GM19043 (cell line): ENCODE measurements at regions not wholly inside any gene's neighbourhood (a gene's known extent, or its start where the extent isn't known, plus 50 kb on each side); places are given as distances from the start of the nearest gene placed in this dataset.
"Not testable (repeated sequence)": the region's sequence is repeated elsewhere in the genome, so short reads cannot be mapped to it uniquely, and the experiment has no call there.

Source experiments
- ATAC-seq: cut with Tn5 transposase; IDR thresholded peaks from one replicate; pipeline ENCODE4 v1.9.1; 2021; ENCODE audit warnings: low read depth; ENCODE audit not compliant: unreplicated experiment

DNA sequence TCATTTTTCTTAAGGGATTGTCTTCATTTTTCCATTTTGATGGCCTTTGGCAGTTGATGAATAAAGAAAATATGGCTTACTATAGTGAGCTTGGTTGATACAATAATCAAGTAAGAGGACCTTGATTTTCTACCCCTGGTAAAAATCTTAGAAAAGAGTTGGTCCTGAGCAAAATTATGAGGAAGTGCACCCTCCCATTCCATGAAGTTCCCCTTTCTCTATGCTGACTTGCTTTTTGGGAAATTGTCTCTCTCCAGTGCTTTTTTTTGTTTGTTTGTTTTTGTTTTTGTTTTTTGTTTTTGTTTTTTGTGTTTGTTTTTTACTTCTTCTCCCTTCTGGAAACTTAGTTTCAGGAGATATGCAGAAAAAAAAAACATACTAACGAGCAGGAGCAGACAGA lies 449.2 kb upstream of the ACTBL2 start:
- no peak for ATAC-seq

DNA sequence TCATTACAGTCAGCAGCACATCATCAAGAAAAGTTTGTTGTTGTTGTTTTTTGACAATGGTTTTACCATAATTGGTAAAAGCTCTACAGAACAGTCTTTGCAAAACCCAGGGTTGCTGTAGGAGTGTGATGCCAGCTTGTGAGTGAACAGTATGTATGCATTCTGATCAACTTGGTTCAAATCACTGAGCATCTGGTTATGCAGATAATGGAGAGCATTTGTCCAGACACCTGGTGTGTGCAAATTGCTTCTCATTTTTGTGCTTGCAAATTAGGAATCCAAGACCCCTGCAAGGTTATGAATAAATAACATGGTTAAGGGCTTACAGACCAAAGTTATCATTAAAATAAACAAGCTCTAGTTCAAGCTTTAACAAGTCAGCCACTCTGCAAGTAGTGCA lies 448.7 kb upstream of the ACTBL2 start:
- no peak for ATAC-seq

DNA sequence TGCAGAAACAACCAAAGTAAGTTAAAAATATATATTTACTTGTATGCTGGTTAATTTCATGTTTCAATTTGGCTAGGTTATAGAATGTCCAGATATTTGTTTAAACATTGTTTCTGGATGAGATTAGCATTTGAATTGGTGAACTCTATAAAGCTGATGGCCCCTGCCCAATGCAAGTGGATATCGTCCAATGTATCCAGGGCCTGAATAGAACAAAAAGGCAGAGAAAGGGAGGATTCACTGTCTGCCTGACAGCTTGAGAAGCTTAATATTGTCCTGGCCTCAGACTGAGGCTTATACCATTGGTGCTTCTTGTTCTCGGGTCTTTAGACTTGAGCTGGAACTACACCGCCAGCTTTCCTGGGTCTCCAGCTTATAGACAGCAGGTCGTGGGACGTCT lies 446.7 kb upstream of the ACTBL2 start:
- no peak for ATAC-seq

DNA sequence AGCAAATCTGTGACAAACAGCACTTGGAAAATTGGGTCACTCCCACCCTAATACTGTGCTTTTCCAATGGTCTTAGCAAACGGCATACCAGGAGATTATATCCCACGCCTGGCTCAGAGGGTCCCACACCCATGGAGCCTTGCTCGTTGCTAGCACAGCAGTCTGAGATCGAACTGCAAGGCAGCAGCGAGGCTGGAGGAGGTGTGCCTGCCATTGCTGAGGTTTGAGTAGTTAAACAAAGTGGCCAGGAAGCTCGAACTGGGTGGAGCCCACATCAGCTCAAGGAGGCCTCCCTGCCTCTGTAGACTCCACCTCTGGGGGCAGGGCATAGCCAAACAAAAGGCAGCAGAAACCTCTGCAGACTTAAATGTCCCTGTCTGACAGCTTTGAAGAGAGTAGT lies 440.5 kb upstream of the ACTBL2 start:
- not testable (repeated sequence) for ATAC-seq

DNA sequence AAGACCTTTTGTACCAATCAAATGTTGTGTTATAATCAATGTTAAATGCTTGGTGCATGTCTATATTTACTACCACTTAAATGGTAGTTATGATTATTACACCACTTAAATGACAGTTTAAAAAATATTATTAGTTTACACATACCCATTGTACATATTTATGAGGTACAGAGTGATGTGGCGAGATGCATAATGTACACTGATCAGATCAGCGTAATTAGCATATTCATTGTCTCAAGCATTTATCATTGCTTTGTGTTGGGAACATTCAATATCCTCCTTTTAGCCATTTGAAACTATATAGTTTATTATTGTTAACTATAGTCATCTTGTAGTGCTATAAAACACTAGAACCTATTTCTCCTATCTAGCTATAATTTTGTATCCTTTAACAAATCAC lies 434.4 kb upstream of the ACTBL2 start:
- ATAC-seq = no peak

DNA sequence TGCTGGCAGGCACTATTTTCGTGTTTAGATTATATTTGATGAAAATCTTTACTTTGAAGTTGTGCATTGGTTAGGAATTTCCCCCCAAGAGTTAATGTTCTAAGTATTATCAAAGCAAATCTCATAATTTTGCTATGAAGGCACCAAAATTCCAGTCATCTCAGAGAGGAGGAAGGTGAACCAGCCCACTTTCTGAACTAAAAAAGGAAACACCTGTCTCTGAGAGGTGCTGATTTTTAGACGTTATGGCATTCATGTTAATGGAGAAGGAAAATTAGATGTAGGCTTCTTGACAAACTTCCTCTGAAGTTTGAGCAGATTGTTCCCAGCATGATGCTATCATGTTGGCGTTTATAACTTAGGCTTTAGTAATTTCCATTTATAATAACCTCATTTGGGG lies 432.9 kb upstream of the ACTBL2 start:
- no peak for ATAC-seq

DNA sequence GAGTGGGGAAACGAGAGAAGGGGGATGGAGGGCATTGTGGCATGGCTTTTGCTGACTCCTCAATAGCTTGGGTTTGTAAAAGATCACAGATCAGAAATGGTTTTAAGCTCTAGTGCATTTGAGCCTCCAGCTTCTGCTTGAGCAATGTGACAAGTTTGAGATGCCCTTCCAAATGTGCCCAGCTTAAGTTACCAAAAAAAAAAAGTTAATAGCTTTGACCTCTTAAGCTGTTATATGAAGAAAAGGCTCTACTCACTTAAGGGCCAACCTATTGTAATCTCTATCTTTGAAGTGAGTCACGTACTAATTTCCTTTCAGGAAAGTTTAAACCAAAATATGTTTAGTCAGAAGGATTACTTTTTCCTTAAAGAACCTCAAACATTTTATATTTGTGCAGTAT lies 428.8 kb upstream of the ACTBL2 start:
- no peak for ATAC-seq

DNA sequence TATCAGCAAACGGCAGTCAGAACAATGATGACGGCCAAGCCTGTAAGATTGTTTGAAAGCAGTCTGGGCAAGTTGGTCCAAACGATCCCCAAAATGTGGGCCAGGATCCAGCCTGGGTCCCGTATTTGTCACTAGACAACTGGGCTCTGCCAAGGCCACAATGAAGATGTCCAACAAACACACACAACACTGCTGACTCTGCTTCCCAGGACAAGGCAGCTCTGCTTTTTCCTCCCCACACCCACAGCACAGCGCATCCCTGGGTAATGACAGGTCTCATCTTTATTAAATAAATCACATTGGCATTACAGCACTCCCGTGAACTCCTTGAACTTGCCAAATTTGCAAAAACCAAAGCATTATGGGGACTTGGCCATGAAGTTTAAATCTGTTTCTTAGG lies 424.1 kb upstream of the ACTBL2 start:
- ATAC-seq = no peak

DNA sequence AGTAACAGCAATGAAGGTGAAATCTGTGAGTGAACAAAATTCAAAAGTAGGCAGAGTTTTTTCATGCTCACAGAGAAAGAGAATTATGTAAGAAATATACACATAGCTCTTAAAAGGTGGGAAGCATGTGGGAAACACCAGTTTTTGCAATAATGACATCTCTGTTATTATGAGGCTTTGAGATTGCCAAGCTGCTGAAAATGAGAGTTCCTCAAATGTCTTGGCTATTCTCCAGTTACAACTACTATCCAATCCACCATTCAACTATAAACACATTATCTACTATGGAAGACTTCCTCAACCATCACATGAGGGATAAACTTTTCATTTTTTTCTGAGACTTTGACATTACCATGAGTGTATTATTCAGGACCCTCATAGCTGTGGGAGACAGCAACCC lies 420.8 kb upstream of the ACTBL2 start:
- ATAC-seq = no peak

DNA sequence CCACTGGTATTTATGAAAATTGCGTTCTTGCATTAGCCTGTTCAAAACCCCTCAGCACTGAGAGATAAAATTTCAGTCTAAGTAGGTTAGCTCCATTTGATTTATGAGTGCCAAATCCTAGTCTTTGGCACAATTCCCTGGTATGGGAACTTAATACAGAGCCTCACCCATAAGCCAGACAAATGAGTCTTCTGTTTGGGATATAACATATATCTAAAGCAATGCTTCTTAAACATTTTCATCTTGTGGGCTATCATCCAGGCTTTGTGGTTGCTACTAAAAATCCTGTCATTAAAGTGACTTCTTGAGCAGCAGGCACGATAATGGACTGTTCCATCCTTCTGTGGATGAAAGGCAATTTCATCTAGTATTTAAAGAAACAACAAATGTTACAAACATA lies 419.5 kb upstream of the ACTBL2 start:
- no peak for ATAC-seq

DNA sequence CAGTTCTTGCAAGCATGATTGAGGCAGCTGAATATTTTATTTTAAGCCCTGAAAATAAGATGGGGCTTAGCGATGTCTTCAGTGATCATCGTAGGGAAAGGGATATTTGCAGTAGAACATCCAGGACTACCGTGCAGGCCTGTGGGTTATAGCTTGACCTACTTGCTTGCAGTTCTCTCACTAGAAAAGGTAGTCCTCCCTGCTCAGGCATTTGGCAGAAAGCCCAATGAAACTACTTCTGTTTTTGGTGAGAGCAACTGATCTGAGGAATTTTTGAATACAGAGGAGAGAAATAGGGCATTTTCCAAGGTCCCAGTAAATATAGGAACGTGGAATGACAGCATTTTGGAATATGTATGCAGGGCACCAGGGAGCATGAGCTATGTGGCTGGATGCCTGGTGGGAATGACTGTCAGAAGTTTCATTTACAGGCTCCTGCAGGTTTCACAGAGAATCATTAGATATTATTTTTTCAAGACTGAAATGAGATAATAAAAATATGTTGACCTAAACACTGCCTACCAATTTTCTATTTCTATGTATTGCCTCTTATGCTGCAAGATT lies 417.9 kb upstream of the ACTBL2 start:
- no peak for ATAC-seq

DNA sequence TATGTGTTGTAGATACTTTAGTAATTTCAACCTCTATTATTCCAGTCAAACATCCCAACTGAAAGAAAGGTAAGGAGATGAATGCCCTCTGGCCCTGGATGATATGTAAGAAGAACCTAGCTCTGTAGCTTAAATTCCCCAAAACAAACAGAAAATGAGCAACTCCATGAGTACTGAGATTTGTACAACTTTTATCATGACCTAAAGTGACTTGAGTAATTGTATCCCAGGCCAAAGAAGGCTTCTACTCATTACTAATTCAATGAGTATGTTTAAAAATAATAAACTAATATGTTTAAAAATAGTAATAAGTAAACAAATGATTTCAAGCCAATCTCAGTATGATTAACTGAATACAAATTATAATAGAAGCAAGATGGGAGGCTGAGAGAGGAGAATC lies 414.0 kb upstream of the ACTBL2 start:
- no peak for ATAC-seq

DNA sequence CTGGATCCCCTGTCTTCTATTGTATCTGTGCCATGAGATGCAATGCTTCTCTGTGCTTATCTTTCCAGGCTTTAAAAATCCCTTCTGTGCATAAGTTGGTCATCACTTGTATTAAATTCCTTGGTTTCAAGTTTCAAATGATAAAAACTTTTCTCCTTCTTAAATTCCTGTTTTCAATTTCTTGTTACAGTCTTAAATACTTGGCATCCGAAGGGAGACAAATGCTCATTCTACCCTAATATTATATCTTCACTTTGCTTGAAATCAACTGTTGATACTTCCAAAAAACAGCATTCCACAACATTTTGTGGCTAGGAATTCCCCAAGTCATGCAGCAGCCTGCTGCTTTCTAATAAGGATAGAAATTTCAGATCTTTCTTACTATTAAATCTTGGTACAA lies 413.2 kb upstream of the ACTBL2 start:
- ATAC-seq = no peak

DNA sequence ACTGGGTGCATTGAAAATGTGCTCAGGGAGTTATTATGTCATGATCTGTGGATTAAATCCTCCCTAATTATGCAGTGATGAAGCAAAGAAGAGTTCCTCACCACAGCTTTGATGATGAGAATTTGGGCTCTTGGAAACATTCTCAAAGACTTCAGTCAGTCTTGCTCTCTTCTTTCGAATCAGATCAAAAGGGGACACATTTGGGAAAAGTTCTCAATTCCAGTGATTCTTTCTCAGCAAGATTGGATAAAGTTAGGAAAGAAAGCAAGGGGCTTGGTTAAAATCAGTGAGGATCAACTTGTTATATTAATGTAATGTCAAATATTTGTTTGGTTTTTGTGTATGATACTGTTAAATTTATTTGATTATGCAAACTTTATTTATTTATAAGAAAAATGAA lies 411.3 kb upstream of the ACTBL2 start:
- no peak for ATAC-seq

DNA sequence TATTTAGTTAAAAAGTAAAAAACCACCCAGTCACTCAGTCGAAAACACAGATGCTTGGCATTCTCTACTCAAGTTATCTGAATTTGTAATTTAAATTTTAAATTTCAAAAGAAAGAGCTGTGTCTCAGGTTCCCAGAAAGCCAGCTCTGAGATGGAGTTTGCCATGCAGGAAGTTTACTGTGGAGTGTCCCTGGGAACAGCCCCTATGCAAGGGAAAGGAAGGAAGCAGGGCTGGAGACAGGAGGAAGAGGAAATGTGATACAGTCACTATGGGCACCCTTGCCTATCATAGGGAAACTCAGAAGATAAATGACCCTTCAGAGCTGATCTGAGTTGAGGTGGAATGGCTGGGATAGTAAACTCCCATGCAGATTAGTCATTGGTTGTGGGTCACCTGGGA lies 408.8 kb upstream of the ACTBL2 start:
- ATAC-seq = no peak

DNA sequence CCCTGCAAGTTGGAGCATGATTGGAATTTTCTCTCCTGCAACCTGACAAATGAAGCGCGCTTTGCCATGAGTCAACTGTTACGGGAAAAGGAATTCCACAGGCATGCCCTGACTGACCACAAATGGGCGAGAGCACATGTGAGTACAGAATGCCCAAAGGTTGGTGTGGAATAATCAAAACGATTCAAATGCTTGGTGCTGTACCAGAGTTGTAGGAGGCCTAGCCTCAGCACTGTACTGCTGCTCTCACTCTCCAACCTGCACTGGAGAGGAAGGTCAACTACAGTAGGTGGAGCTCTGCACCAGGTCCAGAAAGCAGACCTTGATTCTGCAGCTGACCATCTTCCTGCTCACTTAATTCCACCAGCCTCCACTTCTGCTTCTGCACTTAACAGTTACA lies 406.9 kb upstream of the ACTBL2 start:
- no peak for ATAC-seq

DNA sequence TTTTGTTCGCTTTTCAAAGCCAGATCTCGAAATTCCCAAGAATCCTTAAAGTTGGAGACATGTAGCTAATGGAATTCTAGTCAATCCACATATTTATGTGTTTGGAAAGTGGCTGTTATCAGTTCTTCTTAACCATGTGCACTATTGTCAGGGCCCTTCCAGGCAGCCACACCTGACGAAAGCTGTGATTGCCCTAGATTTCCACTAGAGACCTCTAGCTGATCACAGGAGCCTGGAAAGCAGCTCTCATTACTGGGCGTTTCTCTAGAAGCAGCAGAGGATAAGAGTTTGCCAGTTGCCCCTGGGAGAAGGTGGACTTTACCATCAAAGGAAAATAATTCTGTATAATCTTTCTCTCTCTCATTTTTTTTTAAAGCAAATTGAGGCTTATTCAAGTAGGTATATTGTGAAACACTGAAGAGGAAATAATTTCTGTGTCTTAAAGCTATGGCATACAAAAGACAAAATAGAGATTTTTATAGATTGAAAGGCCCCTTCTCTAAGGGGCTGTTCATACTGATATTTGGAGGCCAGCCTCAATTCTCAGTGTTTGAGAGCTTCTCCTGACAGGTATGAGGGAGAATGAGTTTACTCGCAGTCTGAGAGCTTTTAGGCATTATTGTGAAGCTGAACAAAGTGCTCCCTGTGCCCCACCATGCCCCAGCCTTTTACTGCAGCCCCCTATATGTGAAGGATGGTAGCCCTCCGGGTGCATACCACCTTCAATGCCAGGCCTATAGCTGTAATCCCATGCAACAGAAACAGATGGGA lies 405.4 kb upstream of the ACTBL2 start:
- no peak for ATAC-seq

DNA sequence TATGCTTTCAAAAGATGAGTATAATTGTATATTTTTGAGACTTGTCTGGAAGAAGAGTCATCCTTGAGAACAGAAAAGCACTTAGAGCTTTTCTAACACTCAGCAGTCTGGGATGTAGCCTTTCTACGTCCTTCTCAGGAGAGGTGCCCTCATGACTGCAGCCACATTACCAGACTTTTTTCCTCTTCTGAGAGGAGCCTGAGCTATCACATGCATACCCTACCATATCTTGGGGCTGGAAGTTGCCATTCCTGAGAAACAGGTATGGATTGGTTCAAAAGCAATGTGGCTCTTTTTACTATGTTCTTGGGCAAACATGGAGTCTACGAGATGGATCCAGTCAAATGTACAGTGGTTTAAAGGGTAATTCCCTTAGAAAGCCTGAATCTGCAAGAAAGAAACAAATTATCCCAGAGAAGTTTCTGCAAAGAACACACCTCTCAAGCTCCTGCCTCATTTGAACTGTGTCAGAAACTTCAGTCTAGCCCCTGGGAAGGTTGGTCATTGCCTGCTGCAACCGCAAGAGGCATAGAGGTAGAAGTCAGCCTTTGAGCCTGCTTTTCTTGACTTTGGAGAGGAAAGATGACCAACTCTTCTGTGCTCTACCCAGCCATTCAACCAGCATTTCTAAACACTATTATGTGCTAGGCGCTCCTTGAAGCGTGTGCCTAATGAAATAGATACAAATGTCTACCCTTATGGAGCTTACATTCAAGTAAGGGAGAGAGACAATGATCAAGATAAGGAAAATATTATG lies 401.9 kb upstream of the ACTBL2 start:
- ATAC-seq = no peak

DNA sequence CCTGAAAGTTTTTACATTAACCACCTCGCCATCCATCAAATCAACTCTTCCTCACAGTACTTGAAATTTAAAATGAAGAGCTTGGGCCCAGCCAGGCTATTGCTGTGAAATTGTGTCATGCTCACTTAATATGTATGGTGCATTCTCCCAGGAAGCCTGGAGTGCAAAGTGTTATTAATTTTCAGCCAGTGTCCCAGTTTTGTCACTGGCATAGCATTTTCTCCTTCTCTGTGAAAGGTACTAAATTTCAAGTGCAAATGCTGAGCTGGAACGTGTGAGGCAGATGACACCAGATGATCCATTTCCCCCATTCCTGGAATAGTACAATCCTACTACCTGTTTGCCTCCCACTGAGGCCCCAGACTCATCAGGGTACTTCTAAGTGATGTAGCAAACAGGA lies 397.6 kb upstream of the ACTBL2 start:
- ATAC-seq = no peak

DNA sequence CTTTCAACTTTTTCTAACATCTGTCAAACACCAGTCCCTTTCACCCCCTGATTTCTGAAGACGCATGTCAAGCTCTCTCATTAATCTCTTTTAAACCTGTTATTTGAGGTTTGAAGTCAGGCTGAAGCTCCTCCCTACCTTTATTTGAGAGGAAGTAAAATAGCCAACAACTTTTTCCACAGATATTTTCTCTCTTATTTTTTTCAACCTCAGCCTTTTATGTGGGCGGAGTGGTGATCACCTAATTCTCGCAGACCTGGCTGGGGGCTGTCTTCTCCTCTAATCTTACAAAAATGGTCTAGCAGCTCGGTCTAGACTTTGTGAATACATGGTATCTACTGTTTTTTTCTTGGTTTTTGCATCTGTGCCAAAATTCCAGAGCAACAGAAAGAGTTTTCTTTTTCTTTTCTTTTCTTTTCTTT lies 395.7 kb upstream of the ACTBL2 start:
- ATAC-seq = no peak

DNA sequence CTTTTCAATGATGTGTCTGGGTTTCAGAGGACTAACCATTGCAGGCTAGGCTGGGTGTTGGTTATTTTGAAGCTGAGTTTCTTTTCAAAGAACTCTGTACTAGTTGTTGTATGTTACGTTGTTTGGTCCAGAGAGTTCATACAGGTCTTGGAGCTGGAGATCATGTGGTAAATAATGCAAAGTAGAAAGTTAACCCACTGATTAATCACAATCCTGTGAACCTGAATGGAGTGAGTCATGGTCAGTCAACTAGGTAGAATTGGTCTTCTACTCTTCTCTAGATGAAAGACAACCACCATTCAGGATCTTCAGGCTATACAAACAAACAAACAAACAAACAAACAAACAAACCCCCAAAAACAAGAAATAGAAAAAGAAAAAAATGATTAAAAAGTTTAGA lies 388.9 kb upstream of the ACTBL2 start:
- ATAC-seq = no peak

DNA sequence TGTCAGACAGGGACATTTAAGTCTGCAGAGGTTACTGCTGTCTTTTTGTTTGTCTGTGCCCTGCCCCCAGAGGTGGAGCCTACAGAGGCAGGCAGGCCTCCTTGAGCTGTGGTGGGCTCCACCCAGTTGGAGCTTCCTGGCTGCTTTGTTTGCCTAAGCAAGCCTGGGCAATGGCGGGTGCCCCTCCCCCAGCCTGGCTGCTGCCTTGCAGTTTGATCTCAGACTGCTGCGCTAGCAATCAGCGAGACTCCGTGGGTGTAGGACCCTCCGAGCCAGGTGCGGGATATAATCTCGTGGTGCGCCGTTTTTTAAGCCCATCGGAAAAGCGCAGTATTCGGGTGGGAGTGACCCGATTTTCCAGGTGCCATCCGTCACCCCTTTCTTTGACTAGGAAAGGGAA lies 387.7 kb upstream of the ACTBL2 start:
- not testable (repeated sequence) for ATAC-seq
